HL-60 (cell line): ENCODE measurements at regions not wholly inside any gene's neighbourhood (a gene's known extent, or its start where the extent isn't known, plus 50 kb on each side); places are given as distances from the start of the nearest gene placed in this dataset.

Source experiments
- DNase-seq, 2 experiments: peaks; one replicate each; pipeline ENCODE4 v3.0.0-alpha.2; 2010 to 2020; ENCODE audit warnings: low read depth in 1 of 2, low spot score in 1 of 2
- H3K27ac ChIP-seq: fragments of 250-450 bp; sonication (Bioruptor Pico); replicated peaks from 2 replicates; pipeline ENCODE4 v1.5.1; 2020; ENCODE audit warnings: mild to moderate bottlenecking, moderate library complexity
- H3K27me3 ChIP-seq: fragments of 250-450 bp; sonication (Bioruptor Pico); 2 replicates; pipeline ENCODE4 v1.5.1; 2021; ENCODE audit warnings: mild to moderate bottlenecking, moderate library complexity; ENCODE audit not compliant: insufficient read depth, poor library complexity, severe bottlenecking
- H3K4me3 ChIP-seq: replicated peaks from 2 replicates; pipeline ENCODE4 v1.5.1; 2011; ENCODE audit warnings: mild to moderate bottlenecking, control low read depth, low read length; ENCODE audit not compliant: insufficient read depth
- GABPA ChIP-seq: IDR thresholded peaks from 2 replicates; pipeline ENCODE4 v1.6.1; 2012; ENCODE audit warnings: low read depth
- POLR2AphosphoS5 ChIP-seq: IDR thresholded peaks from 2 replicates; pipeline ENCODE4 v1.6.1; 2012; ENCODE audit warnings: low read depth
- SPI1 ChIP-seq: IDR thresholded peaks from 2 replicates; pipeline ENCODE4 v1.6.1; 2012; ENCODE audit warnings: low read depth, mild to moderate bottlenecking, borderline replicate concordance
- TF ChIP-seq, protein P1 (sequence below): IDR thresholded peaks from 2 replicates; pipeline ENCODE4 v1.6.1; 2012; ENCODE audit warnings: low read depth; ENCODE audit not compliant: insufficient replicate concordance
- TF ChIP-seq, protein P2 (sequence below): IDR thresholded peaks from one replicate; pipeline ENCODE4 v1.5.1; 2011; ENCODE audit warnings: low read length, control low read depth, inconsistent platforms; ENCODE audit not compliant: insufficient read depth

DNA sequence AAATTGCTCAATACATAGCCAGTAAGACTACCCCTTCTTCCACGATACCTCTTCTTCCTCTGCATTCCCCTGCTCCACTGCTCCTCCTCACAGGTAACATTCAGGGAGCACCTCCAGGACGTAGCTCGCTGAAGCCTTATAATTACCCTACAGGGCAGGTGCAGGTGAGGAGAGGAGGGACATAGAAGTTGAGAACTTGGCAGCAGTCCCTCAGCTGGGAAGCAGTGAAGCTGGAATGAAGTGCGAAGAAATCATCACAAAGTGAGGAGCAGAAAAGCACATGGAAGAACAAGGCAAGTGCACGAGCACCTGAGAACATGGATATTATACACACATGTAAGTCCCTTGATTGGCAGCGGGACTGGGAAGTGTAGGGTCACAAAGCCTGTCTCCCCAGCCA, 118.2 kb downstream of the HSD17B3 start:
- H3K4me3 ChIP-seq = no peak overlapping the region
- no peak for DNase-seq
- H3K27ac ChIP-seq = no peak overlapping the region
- no peaks in the 10 kb centered on the region for H3K27me3 ChIP-seq
- TF ChIP-seq SPI1 = no peak
- TF ChIP-seq GABPA = no peak
- no peak for TF ChIP-seq POLR2AphosphoS5
- TF ChIP-seq, protein P1, sequence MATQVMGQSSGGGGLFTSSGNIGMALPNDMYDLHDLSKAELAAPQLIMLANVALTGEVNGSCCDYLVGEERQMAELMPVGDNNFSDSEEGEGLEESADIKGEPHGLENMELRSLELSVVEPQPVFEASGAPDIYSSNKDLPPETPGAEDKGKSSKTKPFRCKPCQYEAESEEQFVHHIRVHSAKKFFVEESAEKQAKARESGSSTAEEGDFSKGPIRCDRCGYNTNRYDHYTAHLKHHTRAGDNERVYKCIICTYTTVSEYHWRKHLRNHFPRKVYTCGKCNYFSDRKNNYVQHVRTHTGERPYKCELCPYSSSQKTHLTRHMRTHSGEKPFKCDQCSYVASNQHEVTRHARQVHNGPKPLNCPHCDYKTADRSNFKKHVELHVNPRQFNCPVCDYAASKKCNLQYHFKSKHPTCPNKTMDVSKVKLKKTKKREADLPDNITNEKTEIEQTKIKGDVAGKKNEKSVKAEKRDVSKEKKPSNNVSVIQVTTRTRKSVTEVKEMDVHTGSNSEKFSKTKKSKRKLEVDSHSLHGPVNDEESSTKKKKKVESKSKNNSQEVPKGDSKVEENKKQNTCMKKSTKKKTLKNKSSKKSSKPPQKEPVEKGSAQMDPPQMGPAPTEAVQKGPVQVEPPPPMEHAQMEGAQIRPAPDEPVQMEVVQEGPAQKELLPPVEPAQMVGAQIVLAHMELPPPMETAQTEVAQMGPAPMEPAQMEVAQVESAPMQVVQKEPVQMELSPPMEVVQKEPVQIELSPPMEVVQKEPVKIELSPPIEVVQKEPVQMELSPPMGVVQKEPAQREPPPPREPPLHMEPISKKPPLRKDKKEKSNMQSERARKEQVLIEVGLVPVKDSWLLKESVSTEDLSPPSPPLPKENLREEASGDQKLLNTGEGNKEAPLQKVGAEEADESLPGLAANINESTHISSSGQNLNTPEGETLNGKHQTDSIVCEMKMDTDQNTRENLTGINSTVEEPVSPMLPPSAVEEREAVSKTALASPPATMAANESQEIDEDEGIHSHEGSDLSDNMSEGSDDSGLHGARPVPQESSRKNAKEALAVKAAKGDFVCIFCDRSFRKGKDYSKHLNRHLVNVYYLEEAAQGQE = no peak
- TF ChIP-seq, protein P2, sequence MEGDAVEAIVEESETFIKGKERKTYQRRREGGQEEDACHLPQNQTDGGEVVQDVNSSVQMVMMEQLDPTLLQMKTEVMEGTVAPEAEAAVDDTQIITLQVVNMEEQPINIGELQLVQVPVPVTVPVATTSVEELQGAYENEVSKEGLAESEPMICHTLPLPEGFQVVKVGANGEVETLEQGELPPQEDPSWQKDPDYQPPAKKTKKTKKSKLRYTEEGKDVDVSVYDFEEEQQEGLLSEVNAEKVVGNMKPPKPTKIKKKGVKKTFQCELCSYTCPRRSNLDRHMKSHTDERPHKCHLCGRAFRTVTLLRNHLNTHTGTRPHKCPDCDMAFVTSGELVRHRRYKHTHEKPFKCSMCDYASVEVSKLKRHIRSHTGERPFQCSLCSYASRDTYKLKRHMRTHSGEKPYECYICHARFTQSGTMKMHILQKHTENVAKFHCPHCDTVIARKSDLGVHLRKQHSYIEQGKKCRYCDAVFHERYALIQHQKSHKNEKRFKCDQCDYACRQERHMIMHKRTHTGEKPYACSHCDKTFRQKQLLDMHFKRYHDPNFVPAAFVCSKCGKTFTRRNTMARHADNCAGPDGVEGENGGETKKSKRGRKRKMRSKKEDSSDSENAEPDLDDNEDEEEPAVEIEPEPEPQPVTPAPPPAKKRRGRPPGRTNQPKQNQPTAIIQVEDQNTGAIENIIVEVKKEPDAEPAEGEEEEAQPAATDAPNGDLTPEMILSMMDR = no peak

DNA sequence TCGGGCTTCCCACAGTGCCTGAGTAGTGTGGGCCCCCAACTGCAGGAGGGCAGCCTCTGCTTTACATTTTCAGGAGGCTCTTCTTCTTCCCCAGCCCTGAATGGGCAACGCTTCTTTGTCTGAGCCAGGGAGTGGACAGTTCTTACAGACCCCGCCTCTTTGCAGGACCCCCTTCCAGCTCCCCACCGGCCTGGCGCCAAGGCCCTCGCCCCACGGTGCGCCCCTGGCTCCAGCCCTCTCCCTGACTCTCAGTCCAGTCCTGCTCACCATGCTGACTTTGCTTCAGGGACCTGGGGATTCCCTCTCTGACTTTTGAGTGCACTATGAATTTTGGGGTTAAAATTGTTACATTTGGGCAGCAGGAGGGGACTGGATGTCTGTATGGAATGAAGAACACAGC, 123.8 kb downstream of the HSD17B3 start:
- Histone ChIP-seq H3K27ac (no peak overlapping the region), H3K27me3 (no peaks in the 10 kb centered on the region), H3K4me3 (no peak overlapping the region)
- no peak for TF ChIP-seq POLR2AphosphoS5
- TF ChIP-seq, protein P1 = no peak
- no peak for TF ChIP-seq SPI1
- TF ChIP-seq GABPA = no peak
- TF ChIP-seq, protein P2 = no peak
- DNase-seq = no peak

DNA sequence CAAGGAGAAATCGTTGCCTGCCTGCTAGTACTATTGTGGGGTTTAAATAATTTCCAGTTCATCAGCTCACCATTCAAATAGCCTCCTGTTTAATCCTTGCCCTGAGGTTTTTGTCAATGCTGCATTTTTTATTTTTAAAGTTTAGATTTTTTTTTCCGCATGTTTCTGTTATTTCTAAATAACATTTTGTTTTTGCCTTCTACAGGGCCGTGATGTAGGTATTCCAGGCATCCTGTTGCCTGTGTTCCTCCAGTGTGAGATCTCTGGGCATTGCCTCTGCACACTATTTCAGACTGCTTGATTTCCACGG, 124.3 kb downstream of the HSD17B3 start:
- H3K4me3 ChIP-seq = no peak overlapping the region
- no peaks in the 10 kb centered on the region for H3K27me3 ChIP-seq
- DNase-seq = no peak
- no peak overlapping the region for H3K27ac ChIP-seq
- TF ChIP-seq, protein P1 = no peak
- TF ChIP-seq, protein P2 = no peak
- no peak for TF ChIP-seq POLR2AphosphoS5
